Stimulated activated CD8-positive, alpha-beta memory T cell treated with anti-CD3 and anti-CD28 coated beads, Interleukin-7, amount 100 ng/mL, for 24 hours (primary cell): ENCODE measurements at regions not wholly inside any gene's neighbourhood (a gene's known extent, or its start where the extent isn't known, plus 50 kb on each side); places are given as distances from the start of the nearest gene placed in this dataset.

Source experiments
- DNase-seq: peaks from one replicate; pipeline ENCODE4 v3.0.0-alpha.2; 2020; ENCODE audit warnings: low read depth

GRCh38 chr13:80284290-80284689, 56.6 kb downstream of the SPRY2 start:
- no peak for DNase-seq

GRCh38 chr13:80278706-80279105, 62.2 kb downstream of the SPRY2 start:
- no peak for DNase-seq

- no peak for DNase-seq
These were observed 64.3 kb downstream of the SPRY2 start for GRCh38 chr13:80276371-80277289.

- DNase-seq: no peak
These were observed 66.3 kb downstream of the SPRY2 start for GRCh38 chr13:80274643-80275042.

DNA sequence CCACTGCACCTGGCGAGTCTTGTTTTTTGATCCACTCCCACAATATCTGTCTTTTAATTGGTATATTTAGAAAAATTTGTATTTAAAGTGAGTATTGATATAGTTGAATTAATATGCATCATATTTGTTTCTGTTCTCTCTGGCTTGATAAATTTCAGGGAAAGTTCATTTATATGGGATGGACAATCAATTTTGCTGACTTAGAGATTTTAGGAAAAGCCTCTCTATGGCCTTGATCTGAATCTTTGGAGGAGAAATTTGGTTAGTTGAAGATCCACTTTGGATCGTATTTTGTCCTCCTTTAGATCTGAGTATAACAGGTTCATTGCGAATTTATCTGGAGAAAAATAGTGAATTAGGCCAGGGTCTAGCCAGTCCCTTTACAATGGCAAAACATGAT, 67.2 kb downstream of the SPRY2 start:
- DNase-seq: no peak

DNA sequence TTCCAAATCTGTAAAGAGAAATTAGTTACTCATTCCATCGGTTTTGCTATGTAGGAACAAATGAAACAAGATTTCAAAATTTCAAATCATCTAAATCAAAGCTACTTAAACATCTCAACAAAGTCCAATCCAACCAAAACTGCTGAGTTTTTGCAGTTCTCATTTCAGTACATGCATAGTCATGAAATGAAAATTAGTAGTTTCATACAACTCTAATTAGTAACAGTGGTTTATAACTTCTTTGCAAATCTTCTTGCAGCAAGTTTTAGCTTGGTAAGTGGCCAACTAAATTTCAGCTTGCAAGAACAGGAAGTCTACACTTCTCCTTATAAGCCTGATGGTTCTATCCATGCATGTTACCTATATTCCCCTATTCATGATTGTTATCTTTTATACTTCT, 75.6 kb downstream of the SPRY2 start:
- no peak for DNase-seq

GRCh38 chr13:80263745-80264513, 77.0 kb downstream of the SPRY2 start:
- DNase-seq: no peak

DNA sequence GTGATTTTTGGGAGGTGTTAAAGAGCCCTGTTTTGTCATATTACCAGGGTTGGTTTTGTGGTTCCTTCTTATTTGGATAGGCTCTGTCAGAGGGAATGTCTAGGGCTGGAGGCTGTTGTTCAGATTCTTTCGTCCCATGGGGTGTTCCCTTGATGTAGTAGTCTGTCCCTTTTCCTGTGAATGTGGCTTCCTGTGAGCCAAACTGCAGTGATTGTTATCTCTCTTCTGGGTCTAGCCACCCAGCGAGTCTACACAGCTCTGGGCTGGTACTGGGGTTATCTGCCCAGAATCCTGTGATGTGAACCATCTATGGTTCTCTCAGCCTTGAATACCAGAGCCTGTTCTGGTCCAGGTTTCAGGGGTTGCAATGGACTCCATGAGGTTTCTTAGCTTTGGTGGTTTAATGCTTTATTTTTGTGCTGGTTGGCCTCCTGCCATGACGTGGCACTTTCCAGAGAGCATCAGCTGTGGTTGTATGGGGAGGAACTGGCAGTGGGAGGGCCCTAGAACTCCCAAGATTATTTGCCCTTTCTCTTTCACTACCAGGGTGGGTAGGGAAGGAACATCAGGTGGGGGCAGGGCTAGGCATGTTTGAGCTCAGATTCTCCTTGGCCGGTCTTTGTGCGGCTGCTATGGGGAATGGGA, 78.8 kb downstream of the SPRY2 start:
- no peak for DNase-seq

- DNase-seq: no peak
These were observed 81.8 kb downstream of the SPRY2 start for GRCh38 chr13:80259159-80259558.

DNA sequence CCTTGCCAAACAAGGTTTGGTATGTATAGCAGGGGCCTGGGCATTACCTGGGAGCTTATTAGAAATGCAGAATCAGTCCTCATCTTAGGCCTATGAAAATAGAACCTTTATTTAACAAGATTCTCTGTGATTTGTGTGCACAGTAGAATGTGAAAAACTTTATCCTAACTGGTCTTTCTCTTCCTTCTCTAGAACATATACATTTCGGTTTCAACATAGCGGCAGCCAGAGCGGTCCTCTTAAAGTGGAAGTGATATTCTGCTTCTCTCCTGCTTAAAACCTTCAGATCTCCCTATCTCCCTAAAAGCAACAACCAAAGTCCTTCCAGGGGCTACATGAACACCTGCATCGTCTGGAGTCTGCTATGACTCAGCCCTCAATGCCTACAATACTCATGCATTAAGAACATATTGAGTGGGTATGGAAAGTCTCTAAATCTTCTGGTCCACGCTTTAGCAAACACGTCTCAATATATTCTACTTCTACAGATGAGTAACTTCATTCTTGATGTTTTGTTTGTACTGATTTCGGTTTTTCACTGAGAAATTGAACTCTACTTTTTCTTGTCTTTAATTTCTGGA, 84.5 kb downstream of the SPRY2 start:
- DNase-seq: no peak

GRCh38 chr13:80255946-80256345, 85.0 kb downstream of the SPRY2 start:
- DNase-seq: no peak

DNA sequence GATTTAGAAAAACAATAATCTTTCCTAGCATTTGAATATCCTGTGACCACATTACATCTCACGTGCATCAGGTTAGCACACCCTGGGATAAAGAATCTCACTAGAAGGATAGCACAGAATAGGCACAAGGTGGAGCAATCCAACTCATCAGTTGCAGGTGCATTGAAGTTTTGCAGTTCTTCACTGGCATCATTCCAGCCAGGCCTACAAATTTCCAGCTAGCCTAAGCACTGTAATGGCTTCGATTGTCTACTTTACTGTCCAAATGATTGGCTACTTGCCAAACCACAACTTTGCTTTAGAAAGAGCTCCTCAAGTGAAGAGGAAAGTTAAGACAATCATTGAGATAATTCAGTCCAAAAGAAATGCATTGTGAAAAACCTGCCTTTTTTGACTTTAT, 89.5 kb downstream of the SPRY2 start:
- DNase-seq: no peak

DNA sequence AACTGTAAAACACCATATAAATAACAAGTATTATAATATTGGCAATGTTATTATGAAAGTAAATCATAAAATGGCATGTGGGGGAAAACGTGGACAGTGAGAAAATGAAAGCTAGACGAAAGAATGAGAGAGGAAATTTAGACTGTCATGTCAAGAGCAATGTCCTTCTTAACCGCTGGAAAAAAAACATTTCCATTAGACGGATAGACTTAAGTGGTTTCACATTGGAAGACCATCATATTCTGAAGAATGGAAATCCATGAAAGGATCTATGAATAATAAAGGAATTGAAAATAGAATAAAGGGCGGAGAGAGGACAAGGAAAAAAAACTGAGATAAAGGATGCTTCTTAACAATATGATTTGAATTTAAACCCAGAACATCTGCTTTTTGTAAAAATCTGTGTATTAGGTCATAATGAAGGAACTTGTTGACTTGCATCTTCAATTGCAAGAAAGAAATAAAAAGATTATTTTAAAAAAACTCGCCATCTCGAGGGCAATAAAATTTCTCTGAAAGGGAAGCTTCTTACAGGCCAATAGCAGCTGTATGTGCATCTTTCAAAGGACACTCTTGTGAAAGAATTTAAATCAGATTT, 90.6 kb downstream of the SPRY2 start:
- DNase-seq: no peak

DNA sequence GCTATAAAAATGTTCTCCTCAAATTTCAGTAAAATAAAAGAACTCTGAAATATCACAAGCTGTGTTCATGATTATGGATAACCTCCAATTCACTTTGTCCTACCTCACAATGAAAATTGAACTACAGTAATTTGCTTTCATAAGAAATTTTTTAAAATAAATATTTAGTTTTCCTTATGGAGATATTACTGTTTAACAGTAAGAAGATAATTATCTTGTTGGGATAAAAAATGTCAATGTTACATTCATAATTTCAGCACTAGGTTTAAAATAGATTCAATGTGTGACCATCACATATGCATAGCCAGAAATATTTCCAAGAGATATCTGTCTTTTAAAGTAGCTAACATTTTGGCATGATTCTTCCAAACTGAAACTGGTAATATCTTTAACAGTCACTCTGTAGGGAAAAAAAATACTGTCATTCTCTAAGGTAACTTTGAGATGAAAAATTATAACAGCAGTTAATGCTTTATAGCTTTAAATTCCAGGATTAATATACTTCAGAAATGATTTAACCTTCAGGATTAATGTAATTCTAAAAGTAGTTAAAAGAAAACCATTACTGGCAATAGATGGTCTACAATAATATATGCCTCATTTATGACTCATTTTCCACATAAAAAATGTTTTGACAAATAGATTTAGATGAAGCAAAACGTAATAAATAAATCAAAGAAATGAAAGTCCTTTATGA, 91.3 kb downstream of the SPRY2 start:
- DNase-seq: no peak

DNA sequence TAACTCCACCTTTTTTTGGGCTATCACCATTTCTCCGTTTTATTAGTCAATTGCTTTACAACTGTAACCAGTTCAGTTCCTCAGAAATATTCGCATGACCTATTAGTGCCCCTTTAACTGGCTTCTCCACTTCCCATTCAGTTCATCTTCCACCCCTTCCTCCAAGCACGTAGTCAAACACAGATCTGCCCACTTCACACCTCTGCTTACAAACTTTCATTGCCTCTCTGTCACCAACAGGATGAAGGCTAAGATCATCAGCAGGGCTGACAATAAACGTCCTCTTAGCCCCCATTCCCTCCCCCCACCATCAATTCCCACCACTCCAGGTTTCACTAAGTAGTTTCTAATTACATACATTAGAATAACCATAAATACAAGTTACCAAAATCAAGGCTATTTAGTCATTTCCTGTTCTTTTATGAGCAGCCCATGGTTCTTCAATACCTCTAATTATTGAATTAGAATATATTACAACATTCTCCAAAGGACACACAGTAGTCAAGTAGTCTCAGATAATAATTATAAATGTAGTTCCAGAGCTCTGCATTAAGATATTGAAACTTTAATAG, 95.7 kb downstream of the SPRY2 start:
- DNase-seq: no peak

GRCh38 chr13:80244574-80244973, 96.4 kb downstream of the SPRY2 start:
- no peak for DNase-seq

GRCh38 chr13:80242728-80243427, 98.0 kb downstream of the SPRY2 start:
- DNase-seq: no peak

DNA sequence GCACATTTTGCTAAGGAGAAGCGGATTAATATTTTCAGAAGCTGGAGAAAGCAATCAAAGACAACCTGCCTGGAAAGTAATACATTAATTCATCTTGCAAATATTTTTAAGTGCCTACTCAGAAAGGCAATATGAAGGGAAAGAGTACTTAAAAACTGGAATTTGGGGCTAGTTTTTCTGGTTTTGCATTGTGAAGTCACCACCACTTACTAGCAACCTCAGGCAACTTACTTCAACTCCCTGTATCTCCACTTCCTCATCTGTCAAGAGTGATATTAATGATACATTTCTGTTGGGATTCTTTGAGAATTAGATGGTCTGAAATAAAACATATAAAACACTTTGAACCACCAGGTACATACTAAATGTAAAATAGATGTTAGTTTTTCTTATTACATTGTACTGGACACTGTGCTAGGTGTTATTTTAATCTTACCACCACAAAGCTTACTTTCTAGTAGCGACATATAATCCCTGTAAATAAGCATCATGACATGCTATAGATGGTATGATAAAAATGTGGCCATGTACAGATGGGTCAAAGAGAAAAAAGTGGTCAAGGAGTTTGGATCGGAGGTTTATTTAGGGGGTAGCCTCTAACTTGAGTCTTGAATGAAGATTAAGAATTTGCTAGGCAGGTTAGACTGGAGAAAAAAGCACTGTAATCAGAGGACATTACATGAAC, 101.2 kb downstream of the SPRY2 start:
- no peak for DNase-seq

GRCh38 chr13:80239116-80239515, 101.8 kb downstream of the SPRY2 start:
- no peak for DNase-seq

- DNase-seq: no peak
These were observed 103.3 kb downstream of the SPRY2 start for GRCh38 chr13:80237646-80238045.
